ENCODE measurements at regions not wholly inside any gene's neighbourhood (a gene's known extent, or its start where the extent isn't known, plus 50 kb on each side); places are given as distances from the start of the nearest gene placed in this dataset.
A peak's percentile ranks its signal among the peaks of the same experiment; 100 is the strongest.

DNA sequence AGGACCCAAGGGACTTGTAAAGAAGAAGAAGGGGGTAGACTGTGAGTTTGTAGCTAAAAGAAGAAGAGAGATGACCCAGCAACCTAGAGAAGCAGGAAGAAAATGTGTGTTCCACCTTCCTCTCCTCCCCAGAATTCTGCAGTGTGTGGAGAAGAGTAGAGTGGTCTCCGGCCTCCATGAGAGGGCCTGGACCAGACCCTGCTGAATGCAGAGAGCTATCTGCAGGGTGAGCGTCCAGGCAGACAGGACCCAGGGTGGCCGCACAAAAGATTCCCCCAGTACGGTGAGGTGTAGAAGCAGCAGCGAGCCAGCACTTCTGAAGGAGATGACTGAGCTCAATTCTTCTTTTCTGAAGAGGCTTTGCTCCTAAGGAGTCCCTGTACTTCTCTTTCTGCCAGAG is 239.7 kb upstream of the ANKRD30A start:
- Histone ChIP-seq H3K9ac (ENCODE audit: low read length) (no peak overlapping the region), H2AFZ (ENCODE audit: low read depth, low read length) (no peak overlapping the region), H3K27me3 (ENCODE audit: insufficient read depth, low read length) (no peaks in the 10 kb centered on the region), H3K9me3 (ENCODE audit: insufficient read depth, low read depth, low read length) (no peaks in the 10 kb centered on the region), H4K20me1 (ENCODE audit: insufficient read depth, low read length) (no peaks in the 10 kb centered on the region), H3K36me3 (ENCODE audit: insufficient read depth, low read length) (no peaks in the 10 kb centered on the region), H3K27ac (ENCODE audit: low read depth, low read length) (no peak overlapping the region), H3K79me2 (ENCODE audit: insufficient read depth, low read length) (no peaks in the 10 kb centered on the region), H3K4me1 (ENCODE audit: insufficient read depth, low read length) (no peaks in the 10 kb centered on the region), H3K4me2 (ENCODE audit: low read length) (no peak overlapping the region), H3K4me3 (ENCODE audit: insufficient read depth, low read depth, low read length) (no peak overlapping the region)
- TF ChIP-seq, protein P1, sequence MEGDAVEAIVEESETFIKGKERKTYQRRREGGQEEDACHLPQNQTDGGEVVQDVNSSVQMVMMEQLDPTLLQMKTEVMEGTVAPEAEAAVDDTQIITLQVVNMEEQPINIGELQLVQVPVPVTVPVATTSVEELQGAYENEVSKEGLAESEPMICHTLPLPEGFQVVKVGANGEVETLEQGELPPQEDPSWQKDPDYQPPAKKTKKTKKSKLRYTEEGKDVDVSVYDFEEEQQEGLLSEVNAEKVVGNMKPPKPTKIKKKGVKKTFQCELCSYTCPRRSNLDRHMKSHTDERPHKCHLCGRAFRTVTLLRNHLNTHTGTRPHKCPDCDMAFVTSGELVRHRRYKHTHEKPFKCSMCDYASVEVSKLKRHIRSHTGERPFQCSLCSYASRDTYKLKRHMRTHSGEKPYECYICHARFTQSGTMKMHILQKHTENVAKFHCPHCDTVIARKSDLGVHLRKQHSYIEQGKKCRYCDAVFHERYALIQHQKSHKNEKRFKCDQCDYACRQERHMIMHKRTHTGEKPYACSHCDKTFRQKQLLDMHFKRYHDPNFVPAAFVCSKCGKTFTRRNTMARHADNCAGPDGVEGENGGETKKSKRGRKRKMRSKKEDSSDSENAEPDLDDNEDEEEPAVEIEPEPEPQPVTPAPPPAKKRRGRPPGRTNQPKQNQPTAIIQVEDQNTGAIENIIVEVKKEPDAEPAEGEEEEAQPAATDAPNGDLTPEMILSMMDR (IDR thresholded peaks at IDR 0.05; ENCODE audit: insufficient read depth, low read depth, low read length): no peak
- TF ChIP-seq EZH2 (IDR thresholded peaks at IDR 0.05; ENCODE audit: insufficient read depth, low read length): no peak
- no peak for DNase-seq (ENCODE audit: low read depth)
- H3K36me3 Mint-ChIP-seq (ENCODE audit: low read depth, unreplicated experiment): no peaks in the 10 kb centered on the region
- FAIRE-seq: no peak
- H3K4me1 Mint-ChIP-seq (ENCODE audit: low read depth, unreplicated experiment): no peaks in the 10 kb centered on the region
- no peaks in the 10 kb centered on the region for H3K9me3 Mint-ChIP-seq (ENCODE audit: unreplicated experiment)
- H3K27ac Mint-ChIP-seq (ENCODE audit: unreplicated experiment): no peak overlapping the region
- peaks cover 19% of the 10 kb centered on the region for H3K27me3 Mint-ChIP-seq (ENCODE audit: low read depth, unreplicated experiment)
- no peak overlapping the region for H3K4me3 Mint-ChIP-seq (ENCODE audit: unreplicated experiment)

DNA sequence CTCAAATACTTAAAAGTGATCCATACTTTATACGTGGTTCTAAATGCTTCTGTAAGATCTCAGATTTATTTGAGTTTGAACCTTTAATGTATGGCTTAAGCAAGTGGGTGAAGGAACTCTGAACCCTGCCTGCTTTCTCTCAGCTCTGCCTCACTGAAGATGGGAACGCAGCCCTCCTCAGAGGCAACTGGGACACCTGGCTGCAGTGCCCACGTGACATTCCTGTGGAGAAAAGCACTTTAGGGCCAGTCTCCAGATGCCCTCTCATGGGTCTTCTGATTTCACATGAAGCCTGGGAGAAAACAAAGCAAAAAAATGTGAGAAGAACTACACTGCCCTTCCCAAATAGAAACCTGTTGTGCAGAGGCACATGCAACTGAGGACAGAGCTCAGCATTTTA is 242.6 kb upstream of the ANKRD30A start:
- H3K36me3 Mint-ChIP-seq (ENCODE audit: low read depth, unreplicated experiment): no peaks in the 10 kb centered on the region
- Histone ChIP-seq H3K4me1 (ENCODE audit: insufficient read depth, low read length) (no peaks in the 10 kb centered on the region), H2AFZ (ENCODE audit: low read depth, low read length) (no peak overlapping the region), H3K4me3 (ENCODE audit: insufficient read depth, low read depth, low read length) (no peak overlapping the region), H3K27ac (ENCODE audit: low read depth, low read length) (no peak overlapping the region), H3K9ac (ENCODE audit: low read length) (no peak overlapping the region), H3K4me2 (ENCODE audit: low read length) (no peak overlapping the region), H3K36me3 (ENCODE audit: insufficient read depth, low read length) (no peaks in the 10 kb centered on the region), H3K9me3 (ENCODE audit: insufficient read depth, low read depth, low read length) (no peaks in the 10 kb centered on the region), H3K79me2 (ENCODE audit: insufficient read depth, low read length) (no peaks in the 10 kb centered on the region), H4K20me1 (ENCODE audit: insufficient read depth, low read length) (no peaks in the 10 kb centered on the region), H3K27me3 (ENCODE audit: insufficient read depth, low read length) (no peaks in the 10 kb centered on the region)
- H3K27me3 Mint-ChIP-seq (ENCODE audit: low read depth, unreplicated experiment): peaks cover 19% of the 10 kb centered on the region
- no peak overlapping the region for H3K4me3 Mint-ChIP-seq (ENCODE audit: unreplicated experiment)
- no peak overlapping the region for H3K27ac Mint-ChIP-seq (ENCODE audit: unreplicated experiment)
- FAIRE-seq (no peak), DNase-seq (ENCODE audit: low read depth) (no peak)
- no peaks in the 10 kb centered on the region for H3K4me1 Mint-ChIP-seq (ENCODE audit: low read depth, unreplicated experiment)
- H3K9me3 Mint-ChIP-seq (ENCODE audit: unreplicated experiment): no peaks in the 10 kb centered on the region
- TF ChIP-seq EZH2 (IDR thresholded peaks at IDR 0.05; ENCODE audit: insufficient read depth, low read length): no peak
- TF ChIP-seq, protein P1 (IDR thresholded peaks at IDR 0.05; ENCODE audit: insufficient read depth, low read depth, low read length): no peak

DNA sequence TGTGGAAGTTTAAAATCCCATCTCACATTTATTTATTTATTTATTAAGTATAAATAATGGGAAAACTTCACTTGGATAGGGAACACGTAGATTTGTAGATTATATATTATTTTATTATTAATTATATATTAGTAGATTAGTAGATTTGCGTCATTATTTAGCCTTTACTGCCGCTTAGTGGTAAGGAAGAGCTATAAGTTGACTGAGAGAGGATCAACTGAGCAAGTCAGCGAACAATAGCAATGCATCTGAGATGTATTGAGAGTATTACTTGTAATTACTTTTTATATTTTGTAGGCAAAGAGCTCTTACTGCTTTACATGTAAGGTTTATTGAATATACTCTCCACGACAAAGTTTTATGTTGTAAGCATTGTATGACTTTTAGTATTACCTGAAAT is 244.5 kb upstream of the ANKRD30A start:
- Mint-ChIP-seq H3K9me3 (ENCODE audit: unreplicated experiment) (no peaks in the 10 kb centered on the region), H3K4me1 (ENCODE audit: low read depth, unreplicated experiment) (no peaks in the 10 kb centered on the region), H3K4me3 (ENCODE audit: unreplicated experiment) (no peak overlapping the region), H3K27me3 (ENCODE audit: low read depth, unreplicated experiment) (peaks cover 10% of the 10 kb centered on the region), H3K27ac (ENCODE audit: unreplicated experiment) (no peak overlapping the region), H3K36me3 (ENCODE audit: low read depth, unreplicated experiment) (no peaks in the 10 kb centered on the region)
- no peak for FAIRE-seq
- Histone ChIP-seq H3K9me3 (ENCODE audit: insufficient read depth, low read depth, low read length) (no peaks in the 10 kb centered on the region), H3K36me3 (ENCODE audit: insufficient read depth, low read length) (no peaks in the 10 kb centered on the region), H2AFZ (ENCODE audit: low read depth, low read length) (no peak overlapping the region), H3K4me2 (ENCODE audit: low read length) (no peak overlapping the region), H3K4me3 (ENCODE audit: insufficient read depth, low read depth, low read length) (no peak overlapping the region), H3K4me1 (ENCODE audit: insufficient read depth, low read length) (no peaks in the 10 kb centered on the region), H4K20me1 (ENCODE audit: insufficient read depth, low read length) (no peaks in the 10 kb centered on the region), H3K9ac (ENCODE audit: low read length) (no peak overlapping the region), H3K27ac (ENCODE audit: low read depth, low read length) (no peak overlapping the region), H3K27me3 (ENCODE audit: insufficient read depth, low read length) (no peaks in the 10 kb centered on the region), H3K79me2 (ENCODE audit: insufficient read depth, low read length) (no peaks in the 10 kb centered on the region)
- TF ChIP-seq, protein P1 (IDR thresholded peaks at IDR 0.05; ENCODE audit: insufficient read depth, low read depth, low read length): peak; percentile 60
- TF ChIP-seq EZH2 (IDR thresholded peaks at IDR 0.05; ENCODE audit: insufficient read depth, low read length): no peak
- DNase-seq (ENCODE audit: low read depth): no peak

All from astrocyte (in vitro differentiated cells and primary cell).